Prostate gland (tissue), 2 donors: ENCODE measurements at regions not wholly inside any gene's neighbourhood (a gene's known extent, or its start where the extent isn't known, plus 50 kb on each side); places are given as distances from the start of the nearest gene placed in this dataset.
"Not testable (repeated sequence)": the region's sequence is repeated elsewhere in the genome, so short reads cannot be mapped to it uniquely, and the experiment has no call there.

Experiments used
- CTCF ChIP-seq, 4 experiments: fragments of 200-600 bp in 2 of 4; fragments of 450-650 bp in 2 of 4; sonication (generic) in 2 of 4; IDR thresholded peaks; 1 replicate in 3 of 4; 2 replicates in 1 of 4; pipeline ENCODE4 v1.5.1; 2016 to 2019; ENCODE audit warnings: antibody characterized with exemption in 4 of 4, mild to moderate bottlenecking in 2 of 4, moderate library complexity in 2 of 4
- POLR2A ChIP-seq: fragments of 450-650 bp; IDR thresholded peaks from one replicate; pipeline ENCODE4 v1.6.1; 2016; ENCODE audit warnings: antibody characterized with exemption, mild to moderate bottlenecking
- POLR2AphosphoS5 ChIP-seq: sonication (generic); formaldehyde crosslinking; IDR thresholded peaks from one replicate; pipeline ENCODE4 v1.6.1; 2017; ENCODE audit warnings: antibody characterized with exemption

GRCh38 chr13:18194631-18195364 lies 986.8 kb downstream of the TUBA3C start:
- not testable (repeated sequence) for TF ChIP-seq CTCF (IDR thresholded peaks at IDR 0.05); POLR2A; POLR2AphosphoS5
